Inferior parietal cortex (tissue), 1 donor: ENCODE measurements at regions not wholly inside any gene's neighbourhood (a gene's known extent, or its start where the extent isn't known, plus 50 kb on each side); places are given as distances from the start of the nearest gene placed in this dataset.

ENCODE experiments used
- DNase-seq: peaks from one replicate; pipeline ENCODE4 v3.0.0-alpha.2; 2016; ENCODE audit errors: extremely low spot score

DNA sequence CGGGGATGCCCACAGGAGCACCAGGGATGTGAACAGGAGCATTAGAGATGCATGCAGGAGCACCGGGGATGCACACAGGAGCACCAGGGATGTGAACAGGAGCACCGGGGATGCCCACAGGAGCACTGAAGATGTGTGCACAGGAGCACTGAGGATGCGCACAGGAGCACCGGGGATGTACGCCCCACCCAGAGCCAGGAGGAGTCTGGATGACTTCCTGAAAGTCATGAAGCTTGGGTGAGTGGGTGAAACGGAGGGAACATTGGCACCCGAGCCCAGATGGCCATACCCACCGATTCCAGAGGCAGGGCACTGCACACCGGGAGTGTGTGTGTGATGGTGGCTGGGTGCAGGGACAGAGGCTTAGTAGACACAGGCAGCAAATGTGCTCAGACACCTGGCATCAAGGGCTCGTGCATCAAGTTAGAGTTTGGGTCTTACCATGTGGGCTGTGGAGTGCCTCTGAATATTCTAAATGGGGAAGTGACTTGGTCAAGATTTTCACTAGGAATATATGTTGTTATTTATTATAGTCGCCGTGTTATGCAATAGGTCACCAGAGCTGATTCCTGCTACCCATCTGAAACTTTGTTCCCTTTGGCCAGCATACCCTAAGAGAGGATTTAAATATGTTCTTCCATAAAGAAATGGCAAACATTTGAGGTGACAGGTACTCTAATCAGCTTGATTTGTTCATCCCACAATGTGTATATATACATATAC lies 365.8 kb upstream of the MYT1L start:
- DNase-seq: no peak

- no peak for DNase-seq
Observed at GRCh38 chr2:2696325-2696724, 365.2 kb upstream of the MYT1L start.

GRCh38 chr2:2694746-2695145 lies 363.7 kb upstream of the MYT1L start:
- no peak for DNase-seq

DNA sequence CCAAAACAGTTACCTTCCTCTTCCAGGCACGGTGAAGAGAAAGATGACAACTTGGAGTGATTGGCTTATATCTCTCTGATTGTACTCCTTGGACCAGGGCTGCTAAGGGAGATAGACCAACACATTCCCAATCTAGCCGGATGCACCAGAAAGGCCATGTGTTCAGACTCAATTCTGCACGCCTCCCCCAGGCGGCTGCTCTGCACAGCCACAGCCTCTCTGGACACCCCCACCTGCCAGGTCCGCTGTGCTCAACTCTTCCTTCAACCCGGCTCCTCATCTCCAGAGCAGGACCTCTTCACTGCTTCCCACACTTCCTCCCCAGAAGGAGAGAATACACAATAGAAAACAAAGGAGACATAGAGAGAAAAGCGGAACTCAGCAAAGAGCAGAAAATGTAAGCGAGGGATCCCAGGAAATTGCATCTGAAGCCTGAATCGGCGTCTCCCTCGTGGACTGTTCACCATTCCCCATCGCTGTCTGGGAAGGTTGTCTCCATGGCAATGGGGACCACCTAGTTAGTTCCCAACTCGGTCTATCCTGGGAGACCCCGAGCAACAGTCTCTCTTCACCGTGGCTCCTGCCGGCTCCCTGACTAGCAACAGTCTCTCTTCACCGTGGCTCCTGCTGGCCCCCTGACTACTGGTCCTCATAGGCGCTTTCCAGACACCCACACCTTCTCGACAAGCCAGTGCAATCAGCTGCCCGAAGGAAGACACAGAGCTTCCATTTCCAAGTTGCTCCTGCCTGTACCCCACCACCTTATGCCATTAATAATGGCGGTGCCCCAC lies 361.7 kb upstream of the MYT1L start:
- DNase-seq: no peak

DNA sequence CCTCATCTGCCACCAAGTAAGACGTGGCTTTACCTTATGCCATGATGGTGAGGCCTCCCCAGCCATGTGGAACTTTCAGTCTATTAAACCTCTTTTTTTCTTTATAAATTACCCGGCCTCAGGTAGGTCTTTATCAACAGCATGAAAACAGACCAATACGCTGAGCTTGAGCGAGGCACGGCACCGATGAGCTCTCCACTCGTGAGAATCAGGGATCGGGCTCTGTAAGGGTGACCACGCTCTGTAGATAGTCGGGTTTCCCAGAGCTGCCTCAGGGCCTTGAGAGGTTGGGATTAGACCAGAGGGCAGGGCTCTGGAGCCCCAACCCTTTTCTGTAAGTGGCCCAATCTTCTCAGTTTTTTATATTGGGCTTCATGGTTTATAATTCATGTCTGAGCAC lies 360.3 kb upstream of the MYT1L start:
- no peak for DNase-seq

DNA sequence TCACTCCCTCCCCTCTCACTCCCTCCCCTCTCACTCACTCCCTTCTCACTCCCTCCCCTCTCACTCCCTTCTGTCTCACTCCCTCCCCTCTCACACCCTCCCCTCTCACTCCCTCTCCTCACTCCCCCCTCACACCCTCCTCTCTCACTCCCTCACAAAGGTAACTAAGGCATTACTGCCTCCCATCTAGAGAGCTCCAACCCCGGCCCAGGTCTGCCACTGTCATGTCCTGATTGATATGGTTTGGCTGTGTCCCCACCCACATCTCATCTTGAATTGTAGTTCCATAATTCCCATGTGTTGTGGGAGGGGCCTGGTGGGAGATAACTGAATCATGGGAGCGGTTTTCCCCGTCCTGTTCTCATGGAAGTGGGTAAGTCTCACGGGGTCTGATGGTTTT lies 359.9 kb upstream of the MYT1L start:
- no peak for DNase-seq

- DNase-seq: no peak
Observed at GRCh38 chr2:2689306-2689705, 358.2 kb upstream of the MYT1L start.

DNA sequence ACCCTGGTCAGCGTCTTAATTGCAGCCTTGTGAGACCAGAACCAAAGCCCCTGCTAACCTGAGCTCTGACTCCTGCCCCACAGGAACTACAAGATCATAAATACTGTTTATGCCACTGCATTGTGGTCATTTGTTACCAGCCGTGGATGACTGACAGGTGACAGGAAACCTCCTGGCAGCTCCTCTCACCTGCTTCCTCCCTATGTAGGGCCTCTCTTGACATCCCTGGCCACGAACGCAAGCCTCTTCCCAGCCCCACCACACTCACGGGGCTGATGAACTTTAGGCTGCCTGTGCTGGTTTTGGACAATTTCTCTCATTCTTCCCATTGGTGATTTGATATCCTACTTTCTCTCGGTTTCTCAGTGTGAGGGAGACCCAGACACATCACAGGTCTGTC lies 357.2 kb upstream of the MYT1L start:
- no peak for DNase-seq

GRCh38 chr2:2687745-2688144 lies 356.7 kb upstream of the MYT1L start:
- DNase-seq: no peak

GRCh38 chr2:2686222-2686621 lies 355.1 kb upstream of the MYT1L start:
- DNase-seq: no peak

GRCh38 chr2:2683606-2684224 lies 352.6 kb upstream of the MYT1L start:
- DNase-seq: no peak

GRCh38 chr2:2682700-2683342 lies 351.7 kb upstream of the MYT1L start:
- no peak for DNase-seq

GRCh38 chr2:2681711-2682251 lies 350.7 kb upstream of the MYT1L start:
- no peak for DNase-seq

DNA sequence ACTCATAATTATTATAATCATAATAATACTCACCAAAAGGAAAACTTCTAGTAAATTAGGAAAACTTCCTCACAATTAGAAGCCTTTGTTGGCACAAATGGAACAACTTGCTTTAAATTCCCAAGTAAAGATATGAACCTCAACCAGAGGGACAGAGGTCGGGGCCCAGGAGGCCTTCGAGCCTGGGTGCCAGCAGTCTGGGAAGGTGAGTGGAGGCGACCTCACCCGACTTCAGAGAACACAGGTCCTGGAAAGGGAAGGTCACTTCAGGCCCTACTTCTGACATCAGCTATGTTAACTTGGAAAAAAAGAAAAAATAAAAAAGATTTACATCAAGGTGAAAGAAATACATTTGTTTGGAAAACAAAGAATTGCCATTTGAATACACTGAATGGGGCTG lies 350.0 kb upstream of the MYT1L start:
- DNase-seq: no peak

GRCh38 chr2:2674831-2675230 lies 343.8 kb upstream of the MYT1L start:
- no peak for DNase-seq

DNA sequence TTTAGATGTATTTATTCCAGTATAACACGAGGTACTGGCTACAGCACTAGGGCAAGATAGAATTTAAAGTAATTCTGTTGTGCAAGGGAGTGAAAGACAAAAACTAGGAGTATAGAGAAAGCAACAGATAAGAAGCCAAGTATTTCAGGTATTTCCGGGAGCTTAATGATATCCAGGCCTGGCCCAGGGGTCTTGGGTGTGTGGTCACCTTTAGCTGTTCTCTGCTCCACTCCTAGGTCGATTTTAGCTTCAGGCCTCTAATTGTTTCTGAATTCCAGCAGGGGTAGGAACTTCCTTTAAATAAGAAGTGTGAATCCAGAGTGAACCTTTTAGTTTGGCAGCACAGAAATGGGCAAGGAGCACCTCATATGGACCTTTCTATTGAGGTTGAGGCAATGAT lies 342.3 kb upstream of the MYT1L start:
- no peak for DNase-seq

GRCh38 chr2:2672249-2672648 lies 341.2 kb upstream of the MYT1L start:
- DNase-seq: no peak

GRCh38 chr2:2671826-2672225 lies 340.8 kb upstream of the MYT1L start:
- no peak for DNase-seq

- DNase-seq: no peak
Observed at GRCh38 chr2:2669316-2669715, 338.2 kb upstream of the MYT1L start.

DNA sequence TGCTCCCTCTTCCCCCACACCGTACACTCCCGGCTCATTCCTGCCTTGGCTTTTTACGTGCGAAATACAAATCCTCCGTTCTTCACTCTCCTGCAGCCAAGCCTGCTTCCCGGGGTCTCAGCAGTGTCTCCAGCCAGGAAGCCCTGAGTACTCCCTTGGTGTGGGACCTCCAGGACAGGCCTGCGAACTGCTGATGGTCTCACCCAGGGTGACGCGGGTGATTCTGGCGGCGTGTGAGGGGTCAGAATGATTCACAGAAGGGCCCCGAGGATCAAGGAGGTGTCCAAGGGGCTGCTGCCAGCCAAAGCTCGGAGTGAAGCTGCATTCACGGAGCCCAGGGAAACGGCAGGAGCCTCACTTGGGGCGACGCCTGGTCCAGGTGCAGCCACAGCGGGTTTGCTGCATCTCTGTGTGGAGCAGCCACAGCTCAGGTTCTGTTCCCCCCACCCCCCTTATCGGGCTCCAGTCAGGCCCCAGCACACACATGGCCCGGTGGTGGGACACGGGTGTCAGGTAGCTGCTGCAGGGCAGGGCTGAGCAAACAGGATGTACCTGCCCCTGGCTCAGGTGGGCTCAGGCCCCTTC lies 337.7 kb upstream of the MYT1L start:
- no peak for DNase-seq

GRCh38 chr2:2667690-2668089 lies 336.6 kb upstream of the MYT1L start:
- no peak for DNase-seq

DNA sequence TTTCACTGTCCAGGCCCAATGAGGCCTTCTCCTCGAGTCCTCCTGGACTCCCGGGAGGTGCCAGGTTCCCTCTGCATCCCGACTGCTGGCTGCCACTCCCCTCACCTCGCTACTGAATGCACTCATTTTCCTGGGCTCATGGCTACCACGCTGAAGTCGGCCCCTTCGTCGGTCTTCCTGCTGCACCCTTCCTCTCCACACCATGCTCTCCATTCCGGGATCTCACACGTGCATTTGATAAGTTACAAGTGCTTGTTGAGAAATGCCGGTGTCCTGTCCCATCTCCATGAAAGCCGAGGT lies 334.7 kb upstream of the MYT1L start:
- no peak for DNase-seq
